Ammon's horn (tissue), 1 donor: ENCODE measurements at regions not wholly inside any gene's neighbourhood (a gene's known extent, or its start where the extent isn't known, plus 50 kb on each side); places are given as distances from the start of the nearest gene placed in this dataset.
"Not testable (repeated sequence)": the region's sequence is repeated elsewhere in the genome, so short reads cannot be mapped to it uniquely, and the experiment has no call there.

Experiments used
- DNase-seq: peaks from one replicate; pipeline ENCODE4 v3.0.0-alpha.2; 2016; ENCODE audit warnings: low spot score

GRCh38 chr9:85487872-85488271, 253.9 kb downstream of the AGTPBP1 start:
- no peak for DNase-seq

DNA sequence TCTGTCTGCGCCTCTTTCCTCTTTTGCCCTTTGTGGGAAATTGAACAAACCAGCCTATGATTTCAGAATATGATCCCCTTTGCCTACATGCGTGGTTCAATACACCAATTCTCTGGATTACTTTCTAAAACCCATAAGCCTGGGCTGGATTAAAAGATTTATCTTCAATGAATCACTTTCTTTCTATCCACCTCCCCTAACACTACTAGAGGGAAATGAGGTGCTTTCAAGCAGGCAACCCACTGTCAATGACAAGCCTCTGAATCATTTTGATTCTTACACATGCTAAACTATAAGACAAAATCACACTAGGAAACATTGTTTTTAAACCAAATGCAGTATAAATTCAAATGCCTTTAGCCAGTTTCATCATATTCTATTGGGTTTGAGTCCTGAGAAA, 257.5 kb downstream of the AGTPBP1 start:
- DNase-seq, result no peak

DNA sequence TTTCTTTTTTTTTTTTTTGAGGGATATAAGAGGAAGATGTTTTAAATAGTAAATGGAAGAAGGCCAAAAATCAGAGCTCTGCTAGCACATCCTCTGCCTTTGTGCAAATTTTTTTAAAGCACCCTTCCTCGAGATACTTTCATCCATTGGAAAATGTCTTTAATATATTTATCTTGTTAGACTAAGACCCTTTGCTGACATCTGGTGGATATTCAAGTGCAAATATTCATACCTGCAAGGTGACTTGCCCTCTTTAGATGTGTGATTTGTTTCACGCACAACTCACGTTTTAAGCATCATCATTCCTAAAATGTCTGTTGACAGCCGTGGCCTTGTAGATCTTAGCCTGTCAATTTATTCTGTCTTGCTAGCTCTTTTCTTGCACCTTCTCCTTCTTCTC, 258.5 kb downstream of the AGTPBP1 start:
- DNase-seq, result no peak

GRCh38 chr9:85479305-85479704, 262.4 kb downstream of the AGTPBP1 start:
- DNase-seq, result no peak

GRCh38 chr9:85478847-85479246, 262.9 kb downstream of the AGTPBP1 start:
- no peak for DNase-seq

DNA sequence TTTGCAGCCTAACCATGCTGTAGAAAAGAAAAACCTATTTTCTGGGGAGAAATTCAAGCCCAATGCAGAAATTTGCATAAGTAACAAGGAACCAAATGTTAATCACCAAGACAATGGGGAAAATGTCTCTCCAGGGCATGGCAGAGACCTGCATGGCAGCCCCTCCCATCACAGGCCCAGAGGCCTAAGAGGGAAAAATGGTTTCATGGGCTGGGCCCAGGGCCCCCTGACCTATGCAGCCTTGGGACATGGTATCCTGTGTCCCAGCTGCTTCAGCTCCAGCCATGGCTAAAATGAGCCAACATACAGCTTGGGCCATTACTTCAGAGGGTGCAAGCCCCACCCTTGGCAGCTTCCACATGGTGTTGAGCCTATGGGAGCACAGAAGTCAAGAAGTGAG, 266.9 kb downstream of the AGTPBP1 start:
- DNase-seq, result not testable (repeated sequence)

GRCh38 chr9:85471791-85472190, 270.0 kb downstream of the AGTPBP1 start:
- no peak for DNase-seq

GRCh38 chr9:85469041-85469440, 272.7 kb downstream of the AGTPBP1 start:
- DNase-seq, result no peak

DNA sequence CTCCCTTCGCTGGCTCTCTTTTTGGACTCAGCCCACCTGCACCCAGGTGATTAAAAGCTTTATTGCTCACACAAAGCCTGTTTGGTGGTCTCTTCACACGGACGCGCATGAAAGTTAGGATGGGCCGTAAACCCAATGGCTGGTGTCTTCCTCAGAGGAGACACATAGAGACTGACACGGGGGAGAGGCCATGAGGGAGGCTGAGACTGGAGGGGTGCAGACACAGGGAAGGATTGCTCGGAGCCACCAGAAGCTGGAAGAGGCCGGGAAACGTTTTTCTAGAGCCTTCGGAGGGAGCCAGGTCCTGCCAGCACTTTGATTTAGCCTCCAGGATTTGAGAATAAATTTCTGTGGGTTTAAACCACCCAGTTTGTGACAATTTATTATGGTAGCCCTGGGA, 274.9 kb downstream of the AGTPBP1 start:
- no peak for DNase-seq

DNA sequence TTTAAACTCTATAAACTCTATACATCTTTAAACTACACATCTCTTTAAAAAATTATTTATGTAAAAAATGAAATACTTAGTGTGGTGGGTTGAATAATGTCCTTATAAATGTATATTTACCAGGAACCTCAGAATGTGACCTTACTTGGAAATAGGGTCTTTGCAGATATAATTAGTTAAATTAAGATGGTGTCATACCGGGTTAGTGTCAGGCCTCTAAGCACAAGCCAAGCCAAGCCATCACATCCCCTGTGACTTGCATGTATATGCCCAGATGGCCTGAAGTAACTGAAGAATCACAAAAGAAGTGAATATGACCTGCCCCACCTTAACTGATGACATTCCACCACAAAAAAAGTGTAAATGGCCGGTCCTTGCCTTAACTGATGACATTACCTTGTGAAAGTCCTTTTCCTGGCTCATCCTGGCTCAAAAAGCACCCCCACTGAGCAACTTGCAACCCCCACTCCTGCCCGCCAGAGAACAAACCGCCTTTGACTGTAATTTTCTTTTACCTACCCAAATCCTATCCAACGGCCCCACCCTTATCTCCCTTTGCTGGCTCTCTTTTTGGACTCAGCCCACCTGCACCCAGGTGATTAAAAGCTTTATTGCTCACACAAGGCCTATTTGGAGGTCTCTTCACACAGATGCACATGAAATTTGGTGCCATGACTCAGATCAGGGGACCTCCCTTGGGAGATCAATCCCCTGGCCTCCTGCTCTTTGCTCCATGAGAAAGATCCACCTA, 283.5 kb downstream of the AGTPBP1 start:
- not testable (repeated sequence) for DNase-seq

DNA sequence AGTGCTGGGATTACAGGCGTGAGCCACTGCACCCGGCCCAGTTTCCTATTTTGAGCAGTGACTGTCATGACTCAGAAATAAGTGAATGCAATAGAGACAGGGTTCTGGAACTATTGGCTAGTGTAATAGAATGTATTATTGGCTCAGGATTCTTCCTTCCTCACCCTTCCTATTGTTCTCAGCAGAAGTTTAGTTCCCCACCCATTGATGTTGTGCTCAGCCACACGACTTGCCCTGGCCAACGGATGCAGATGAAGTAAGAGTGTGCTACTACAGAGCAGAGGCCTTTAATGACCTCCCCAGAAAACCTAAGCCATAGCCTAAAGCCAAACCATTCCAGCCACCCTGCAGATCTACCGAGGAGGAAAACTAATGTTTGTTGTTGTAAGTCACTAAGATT, 287.9 kb downstream of the AGTPBP1 start:
- DNase-seq, result no peak

GRCh38 chr9:85452841-85453240, 288.9 kb downstream of the AGTPBP1 start:
- no peak for DNase-seq

- DNase-seq, result no peak
Measured at GRCh38 chr9:85451680-85452079, 290.1 kb downstream of the AGTPBP1 start.

GRCh38 chr9:85445887-85446286, 295.9 kb downstream of the AGTPBP1 start:
- DNase-seq, result no peak

DNA sequence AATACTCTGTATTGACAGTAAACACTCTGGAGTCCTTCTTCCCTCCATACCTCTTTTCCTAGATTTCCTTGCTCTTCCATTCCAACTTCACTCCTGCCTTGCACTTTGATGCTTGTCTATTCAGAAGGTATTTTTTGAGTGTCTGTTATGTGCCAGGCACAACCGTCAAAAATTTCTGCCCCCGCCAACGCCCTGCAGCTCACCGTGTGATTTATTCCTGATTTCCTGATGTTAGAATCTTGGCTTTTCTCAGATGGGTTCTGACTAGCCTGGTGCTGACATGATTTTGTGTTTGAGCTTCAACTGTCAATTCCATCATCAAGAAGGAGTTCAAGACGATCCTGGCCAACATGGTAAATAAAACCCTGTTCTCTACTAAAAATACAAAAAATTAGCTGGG, 297.5 kb downstream of the AGTPBP1 start:
- DNase-seq, result no peak

DNA sequence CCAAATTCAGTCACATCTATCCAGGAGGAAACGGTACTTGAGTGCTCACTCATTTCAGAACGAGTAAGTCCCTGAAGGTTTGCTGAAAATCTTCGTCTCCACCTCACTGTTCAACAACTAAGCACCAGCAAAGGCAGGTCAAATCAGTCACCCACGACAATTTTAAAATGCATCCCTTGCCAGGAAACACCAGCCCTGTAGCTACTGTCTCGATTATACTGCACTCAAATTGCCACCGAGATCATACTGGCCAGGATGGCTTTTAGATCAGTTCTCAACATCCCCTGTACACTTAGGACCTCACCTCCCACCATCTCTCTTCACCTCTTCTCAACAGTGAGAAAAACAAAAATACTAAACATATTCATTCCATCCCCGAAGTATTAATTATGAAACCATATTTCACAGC, 298.6 kb downstream of the AGTPBP1 start:
- no peak for DNase-seq

GRCh38 chr9:85439791-85440190, 302.0 kb downstream of the AGTPBP1 start:
- DNase-seq, result no peak

- DNase-seq, result not testable (repeated sequence)
Measured at GRCh38 chr9:85433956-85434355, 307.8 kb downstream of the AGTPBP1 start.

DNA sequence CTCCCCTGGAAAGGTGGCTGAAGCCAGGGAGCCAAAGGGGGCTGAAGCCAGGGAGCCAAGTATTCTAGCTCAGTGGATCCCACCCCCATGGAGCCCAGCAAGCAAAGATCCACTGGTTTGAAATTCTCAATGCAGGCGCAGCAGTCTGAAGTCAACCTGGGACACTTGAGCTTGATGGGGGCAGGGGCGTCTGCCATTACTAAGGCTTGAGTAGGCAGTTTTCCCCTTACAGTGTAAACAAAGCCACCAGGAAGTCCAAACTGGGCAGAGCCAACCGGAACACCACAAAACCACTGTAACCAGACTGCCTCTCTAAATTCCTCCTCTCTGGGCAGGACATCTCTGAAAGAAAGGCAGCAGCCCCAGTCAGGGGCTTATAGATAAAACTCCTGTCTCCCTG, 308.2 kb downstream of the AGTPBP1 start:
- not testable (repeated sequence) for DNase-seq

- no peak for DNase-seq
Measured at GRCh38 chr9:85433046-85433445, 308.7 kb downstream of the AGTPBP1 start.

DNA sequence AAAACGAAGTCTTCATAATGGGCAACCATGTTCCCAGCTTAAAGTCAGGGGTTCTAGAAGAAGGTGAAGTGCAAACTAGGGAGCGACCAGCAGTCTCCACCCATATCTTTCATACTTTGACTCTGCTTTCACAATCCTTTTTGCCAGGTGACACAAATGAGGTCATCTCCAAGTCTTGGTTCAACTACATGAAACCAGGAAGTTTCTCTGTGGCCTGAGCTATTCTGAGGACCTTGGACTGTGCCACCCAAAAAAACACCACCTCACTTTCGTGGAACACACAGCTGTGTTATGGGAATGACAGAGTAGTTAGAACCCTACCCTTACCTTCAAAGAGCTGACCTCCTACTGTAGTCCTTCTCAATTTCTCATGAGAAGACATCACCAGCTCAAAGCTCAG, 309.2 kb downstream of the AGTPBP1 start:
- no peak for DNase-seq

- no peak for DNase-seq
Measured at GRCh38 chr9:85431339-85432102, 310.2 kb downstream of the AGTPBP1 start.

GRCh38 chr9:85430659-85431338, 311.0 kb downstream of the AGTPBP1 start:
- peak; percentile 72 for DNase-seq
